Epithelial cell of esophagus (primary cell): ENCODE measurements at regions not wholly inside any gene's neighbourhood (a gene's known extent, or its start where the extent isn't known, plus 50 kb on each side); places are given as distances from the start of the nearest gene placed in this dataset.

ENCODE experiments used
- DNase-seq: peaks from one replicate; pipeline ENCODE4 v3.0.0; 2010; ENCODE audit warnings: low read depth
- H3K4me3 ChIP-seq: 2 replicates; pipeline ENCODE4 v1.5.1; 2011; ENCODE audit warnings: mild to moderate bottlenecking, low read length, control low read depth
- TF ChIP-seq, protein P1 (sequence below): IDR thresholded peaks from 2 replicates; pipeline ENCODE4 v1.5.1; 2011; ENCODE audit warnings: low read depth, mild to moderate bottlenecking, low read length, control low read depth, inconsistent platforms; ENCODE audit not compliant: insufficient read depth; ENCODE audit errors: missing control alignments

DNA sequence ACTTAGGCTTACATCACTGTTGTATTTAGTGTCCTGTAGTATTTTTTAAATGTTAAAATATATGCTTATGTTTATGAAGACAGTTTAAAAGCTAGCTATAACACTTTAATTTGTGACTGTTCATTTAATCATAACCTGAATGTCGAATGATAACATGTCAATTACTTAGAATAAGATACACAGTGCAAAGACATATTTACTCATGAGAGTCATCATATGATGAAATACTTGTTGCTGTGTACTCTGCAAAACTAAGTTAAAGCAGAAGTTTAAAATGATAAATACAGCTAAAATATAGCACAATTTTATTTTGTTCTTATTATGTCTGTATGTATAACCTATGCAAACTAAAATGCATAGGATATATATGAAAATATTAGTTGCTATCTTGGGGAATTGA, 497.4 kb downstream of the FSCB start:
- H3K4me3 ChIP-seq: no peak overlapping the region
- TF ChIP-seq, protein P1, sequence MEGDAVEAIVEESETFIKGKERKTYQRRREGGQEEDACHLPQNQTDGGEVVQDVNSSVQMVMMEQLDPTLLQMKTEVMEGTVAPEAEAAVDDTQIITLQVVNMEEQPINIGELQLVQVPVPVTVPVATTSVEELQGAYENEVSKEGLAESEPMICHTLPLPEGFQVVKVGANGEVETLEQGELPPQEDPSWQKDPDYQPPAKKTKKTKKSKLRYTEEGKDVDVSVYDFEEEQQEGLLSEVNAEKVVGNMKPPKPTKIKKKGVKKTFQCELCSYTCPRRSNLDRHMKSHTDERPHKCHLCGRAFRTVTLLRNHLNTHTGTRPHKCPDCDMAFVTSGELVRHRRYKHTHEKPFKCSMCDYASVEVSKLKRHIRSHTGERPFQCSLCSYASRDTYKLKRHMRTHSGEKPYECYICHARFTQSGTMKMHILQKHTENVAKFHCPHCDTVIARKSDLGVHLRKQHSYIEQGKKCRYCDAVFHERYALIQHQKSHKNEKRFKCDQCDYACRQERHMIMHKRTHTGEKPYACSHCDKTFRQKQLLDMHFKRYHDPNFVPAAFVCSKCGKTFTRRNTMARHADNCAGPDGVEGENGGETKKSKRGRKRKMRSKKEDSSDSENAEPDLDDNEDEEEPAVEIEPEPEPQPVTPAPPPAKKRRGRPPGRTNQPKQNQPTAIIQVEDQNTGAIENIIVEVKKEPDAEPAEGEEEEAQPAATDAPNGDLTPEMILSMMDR: no peak
- no peak for DNase-seq

DNA sequence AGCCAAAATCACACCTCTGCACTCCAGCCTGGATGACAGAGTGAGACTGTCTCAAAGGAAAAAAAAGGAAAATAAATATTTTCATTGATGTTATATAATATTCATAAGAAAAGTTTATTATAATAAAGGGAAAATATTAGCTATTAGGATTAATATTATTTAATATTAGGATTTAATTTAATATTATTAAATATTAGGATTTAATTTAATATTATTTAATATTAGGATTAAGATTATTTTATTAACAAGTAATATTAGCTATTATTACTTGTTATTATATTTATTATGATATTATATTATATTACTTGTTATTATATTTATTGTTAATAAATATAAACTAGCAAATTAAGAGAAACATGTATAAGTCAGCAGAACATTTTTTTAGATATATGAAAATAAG, 518.1 kb downstream of the FSCB start:
- H3K4me3 ChIP-seq: no peak overlapping the region
- TF ChIP-seq, protein P1: no peak
- DNase-seq: no peak

DNA sequence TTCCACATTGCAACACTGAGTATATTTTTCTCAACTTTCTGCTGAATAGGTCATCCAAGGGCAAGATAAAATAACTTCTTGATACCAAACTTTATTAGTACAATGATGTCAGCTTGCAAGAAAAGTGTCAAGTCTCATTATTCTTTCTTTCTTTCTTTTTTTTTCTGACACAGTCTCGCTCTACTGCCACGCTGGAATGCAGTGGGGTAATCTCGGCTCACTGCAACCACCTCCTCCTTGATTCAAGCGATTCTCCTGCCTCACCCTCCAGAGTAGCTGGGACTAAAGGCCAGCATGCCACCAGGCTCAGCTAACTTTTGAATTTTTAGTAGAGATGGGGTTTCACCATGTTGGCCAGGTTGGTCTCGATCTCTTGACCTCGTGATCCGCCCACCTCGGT, 523.4 kb downstream of the FSCB start:
- DNase-seq: no peak
- no peak overlapping the region for H3K4me3 ChIP-seq
- TF ChIP-seq, protein P1: no peak

DNA sequence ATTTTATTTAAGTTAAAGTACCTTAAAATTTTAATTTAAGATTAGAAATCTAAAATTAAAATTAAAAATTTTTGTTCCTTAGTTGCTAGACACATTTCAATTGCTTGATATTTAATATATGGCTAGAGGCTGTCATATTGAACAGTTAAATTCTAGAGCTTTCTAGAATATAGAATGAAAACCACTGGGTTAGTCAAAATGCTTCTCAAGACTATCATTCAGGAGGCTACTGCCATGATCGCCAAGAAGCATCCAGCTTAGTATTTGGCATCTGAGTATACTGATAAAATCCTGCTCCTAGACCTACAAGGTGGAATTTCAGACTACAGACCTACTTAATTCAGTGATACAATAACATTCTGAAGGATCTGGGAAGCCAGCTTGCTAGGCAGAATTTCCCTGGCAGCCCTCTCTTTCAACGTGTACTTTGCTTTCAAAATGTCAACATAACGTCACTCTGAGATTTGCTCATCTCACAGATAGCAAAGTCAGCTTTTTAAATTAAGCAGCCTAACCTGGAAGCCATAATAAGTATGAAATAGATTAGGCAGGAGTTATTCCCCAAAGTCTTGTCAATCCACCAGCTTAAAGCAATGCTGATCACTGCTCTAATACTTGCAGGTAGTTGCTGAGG, 525.8 kb downstream of the FSCB start:
- no peak overlapping the region for H3K4me3 ChIP-seq
- TF ChIP-seq, protein P1: no peak
- no peak for DNase-seq

DNA sequence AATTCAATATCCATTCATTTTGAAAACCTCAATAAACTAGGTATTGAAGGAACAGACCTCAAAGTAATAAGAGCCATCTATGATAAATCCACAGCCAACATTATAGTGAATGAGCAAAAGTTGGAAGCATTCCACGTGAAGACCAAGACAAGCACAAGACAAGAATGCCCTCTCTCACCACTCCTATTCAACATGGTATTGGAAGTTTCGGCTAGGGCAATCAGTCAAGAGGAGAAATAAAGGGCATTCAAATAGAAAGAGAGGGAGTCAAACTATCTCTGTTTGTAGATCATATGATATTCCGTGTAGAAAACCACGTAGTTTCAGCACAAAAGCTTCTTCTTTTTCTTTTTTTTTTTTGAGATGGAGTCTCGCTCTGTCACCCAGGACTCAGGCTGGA, 550.3 kb downstream of the FSCB start:
- TF ChIP-seq, protein P1: no peak
- no peak overlapping the region for H3K4me3 ChIP-seq
- no peak for DNase-seq

DNA sequence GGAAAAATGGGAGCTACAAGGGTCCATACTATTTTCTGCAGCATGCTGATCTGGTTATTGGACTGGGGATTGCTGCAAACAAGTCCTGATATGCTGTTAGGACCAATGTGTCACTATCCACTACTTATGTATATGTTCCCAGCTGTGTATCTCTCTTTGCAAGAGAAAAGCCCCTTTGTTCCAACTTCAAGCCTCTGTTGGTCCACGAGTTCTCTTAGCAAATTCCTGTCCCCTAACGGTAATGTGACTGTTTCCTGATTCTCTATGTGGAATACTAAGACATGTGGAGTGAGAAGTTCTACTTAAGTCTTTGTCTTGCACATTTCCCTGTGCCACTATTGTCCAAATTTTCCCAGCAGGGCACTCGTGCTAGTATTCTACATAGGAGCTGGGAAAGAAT, 557.7 kb downstream of the FSCB start:
- no peak for DNase-seq
- TF ChIP-seq, protein P1: no peak

DNA sequence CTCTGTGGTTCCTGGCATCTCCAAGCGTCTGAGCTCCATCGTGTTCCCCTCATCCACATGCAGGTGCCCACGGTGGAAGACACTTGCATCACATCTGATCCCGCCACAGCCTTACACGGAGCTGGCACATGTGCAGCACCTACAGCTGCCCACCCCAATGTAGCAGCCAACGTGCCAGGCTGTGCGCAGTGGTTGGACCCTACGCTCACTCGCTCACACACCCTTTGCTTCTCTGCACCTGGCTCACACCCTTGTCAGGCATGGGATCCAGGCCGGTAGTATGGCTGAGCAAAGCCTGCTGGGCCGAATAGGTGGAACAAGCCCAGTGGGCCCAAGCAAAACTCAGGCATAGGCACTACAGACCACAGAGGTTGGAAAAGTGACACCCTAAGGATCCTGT, 567.2 kb downstream of the FSCB start:
- DNase-seq: no peak
- no peak overlapping the region for H3K4me3 ChIP-seq
- TF ChIP-seq, protein P1: no peak

More for the DNA sequence above, 557.7 kb downstream of the FSCB start:
- no peak overlapping the region for H3K4me3 ChIP-seq
